GM12875 (cell line): ENCODE measurements at regions not wholly inside any gene's neighbourhood (a gene's known extent, or its start where the extent isn't known, plus 50 kb on each side); places are given as distances from the start of the nearest gene placed in this dataset.

Experiments
- H3K4me3 ChIP-seq: one replicate; pipeline ENCODE4 v1.5.1; 2011; ENCODE audit warnings: low read depth, low read length, control low read depth
- CTCF ChIP-seq: IDR thresholded peaks from 2 replicates; pipeline ENCODE4 v1.5.1; 2011; ENCODE audit warnings: low read depth, mild to moderate bottlenecking, control low read depth, inconsistent platforms, low read length, moderate library complexity, borderline replicate concordance; ENCODE audit not compliant: insufficient read depth

DNA sequence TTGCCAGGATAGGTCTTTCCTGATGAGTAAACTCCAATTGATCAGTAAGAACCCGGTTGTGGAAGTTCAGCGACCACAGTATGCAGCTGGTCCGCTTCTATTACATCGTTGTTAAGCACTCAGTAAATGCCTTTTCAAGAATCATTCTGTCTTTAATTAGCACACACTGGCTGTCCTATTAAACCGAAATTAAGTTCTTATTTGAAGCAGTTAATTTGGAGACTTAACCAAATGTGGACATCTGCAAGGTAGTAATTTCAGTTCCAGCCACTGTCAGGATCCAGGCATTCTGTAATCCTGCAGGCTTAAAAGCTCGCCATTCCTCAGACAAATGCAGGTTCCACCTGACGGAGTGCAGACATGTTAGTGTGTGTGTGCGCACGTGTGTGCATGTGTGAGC, 254.6 kb downstream of the IRX2 start:
- no peak for TF ChIP-seq CTCF
- H3K4me3 ChIP-seq: no peak overlapping the region

DNA sequence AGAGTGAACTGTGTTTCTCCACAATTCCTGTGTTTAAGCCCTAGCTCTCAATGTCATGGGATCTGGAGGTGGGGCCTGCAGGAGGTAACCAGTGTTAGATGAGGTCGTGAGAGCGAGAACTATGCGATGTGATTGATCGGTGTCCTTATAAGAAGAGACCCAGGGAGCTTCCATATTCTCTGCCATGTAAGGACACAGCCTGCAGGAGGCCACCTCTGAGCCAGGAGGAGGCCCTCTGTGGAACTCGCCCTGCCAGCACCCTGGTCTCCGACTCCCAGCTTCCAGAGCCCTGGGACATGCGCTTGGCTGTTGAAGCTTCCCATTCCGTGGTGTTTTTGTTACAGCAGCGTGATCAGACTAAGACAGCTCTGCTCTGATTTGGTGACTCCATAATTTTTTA, 255.4 kb downstream of the IRX2 start:
- TF ChIP-seq CTCF: no peak
- no peak overlapping the region for H3K4me3 ChIP-seq

- H3K4me3 ChIP-seq: no peak overlapping the region
Measured at GRCh38 chr5:2493356-2493755, 258.1 kb downstream of the IRX2 start.

GRCh38 chr5:2492476-2492875, 259.0 kb downstream of the IRX2 start:
- H3K4me3 ChIP-seq: no peak overlapping the region
- TF ChIP-seq CTCF: no peak

More at GRCh38 chr5:2493356-2493755, 258.1 kb downstream of the IRX2 start:
- TF ChIP-seq CTCF: no peak

GRCh38 chr5:2491846-2492245, 259.6 kb downstream of the IRX2 start:
- no peak for TF ChIP-seq CTCF
- no peak overlapping the region for H3K4me3 ChIP-seq

- H3K4me3 ChIP-seq: no peak overlapping the region
- TF ChIP-seq CTCF: no peak
Measured at GRCh38 chr5:2489306-2489705, 262.2 kb downstream of the IRX2 start.

DNA sequence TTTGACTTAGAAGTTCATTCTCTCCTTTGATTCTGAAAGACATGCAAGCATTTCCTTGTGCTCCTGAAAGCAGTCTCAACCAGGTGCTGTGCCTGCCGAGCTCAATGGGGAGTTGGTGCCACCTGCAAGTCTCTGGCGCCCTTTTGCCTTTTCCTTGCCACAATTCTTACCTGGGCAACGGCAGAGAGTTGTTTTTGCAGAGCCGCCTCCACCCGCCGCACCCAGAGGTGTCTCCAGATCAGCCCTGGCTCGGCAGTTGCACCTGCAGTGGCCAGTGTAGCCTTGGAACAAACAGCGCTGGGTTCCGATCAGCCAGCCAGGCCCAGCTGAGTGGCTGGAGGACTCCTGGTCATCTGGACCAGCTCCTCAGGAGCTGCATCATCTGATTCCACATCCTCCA, 262.9 kb downstream of the IRX2 start:
- TF ChIP-seq CTCF: no peak

More for the DNA sequence above, 262.9 kb downstream of the IRX2 start:
- no peak overlapping the region for H3K4me3 ChIP-seq
